Osteoblast (primary cell): ENCODE measurements at regions not wholly inside any gene's neighbourhood (a gene's known extent, or its start where the extent isn't known, plus 50 kb on each side); places are given as distances from the start of the nearest gene placed in this dataset.

Experiments used
- DNase-seq: peaks from one replicate; pipeline ENCODE4 v3.0.0; 2011; ENCODE audit warnings: low spot score, mixed read lengths; ENCODE audit not compliant: insufficient read length; ENCODE audit errors: missing footprints
- H2AFZ ChIP-seq: 2 replicates; pipeline ENCODE4 v1.6.0; 2011; ENCODE audit warnings: mild to moderate bottlenecking, low read length
- H3K27ac ChIP-seq: 2 replicates; pipeline ENCODE4 v1.5.1; 2011; ENCODE audit warnings: mild to moderate bottlenecking, low read depth, low read length, moderate library complexity
- H3K27me3 ChIP-seq: 2 replicates; pipeline ENCODE4 v1.6.0; 2012; ENCODE audit warnings: mild to moderate bottlenecking, control low read depth, inconsistent platforms, low read length, moderate library complexity; ENCODE audit not compliant: insufficient read depth
- H3K36me3 ChIP-seq: 2 replicates; pipeline ENCODE4 v1.5.1; 2011; ENCODE audit warnings: mild to moderate bottlenecking, low read length, control low read depth, moderate library complexity; ENCODE audit not compliant: insufficient read depth
- H3K4me1 ChIP-seq: 2 replicates; pipeline ENCODE4 v1.5.1; 2011; ENCODE audit warnings: mild to moderate bottlenecking, low read length, control low read depth, moderate library complexity; ENCODE audit not compliant: insufficient read depth
- H3K4me2 ChIP-seq: 2 replicates; pipeline ENCODE4 v1.6.0; 2011; ENCODE audit warnings: mild to moderate bottlenecking, low read length; ENCODE audit not compliant: insufficient read depth
- H3K4me3 ChIP-seq: fragments of 200-600 bp; sonication (generic); 3 replicates; pipeline ENCODE4 v1.5.1; 2012; ENCODE audit warnings: mild to moderate bottlenecking, low read length, inconsistent platforms; ENCODE audit not compliant: insufficient read depth
- H3K79me2 ChIP-seq: 2 replicates; pipeline ENCODE4 v1.6.0; 2012; ENCODE audit warnings: mild to moderate bottlenecking, low read length, control low read depth, inconsistent platforms; ENCODE audit not compliant: insufficient read depth
- H3K9me3 ChIP-seq: 2 replicates; pipeline ENCODE4 v1.5.1; 2011; ENCODE audit warnings: low read depth, low read length, control low read depth
- H4K20me1 ChIP-seq: 2 replicates; pipeline ENCODE4 v1.6.0; 2012; ENCODE audit warnings: mild to moderate bottlenecking, low read length, control low read depth; ENCODE audit not compliant: insufficient read depth
- TF ChIP-seq, protein P1 (sequence below): IDR thresholded peaks from 2 replicates; pipeline ENCODE4 v1.5.1; 2011; ENCODE audit warnings: mild to moderate bottlenecking, low read depth, low read length, moderate library complexity; ENCODE audit errors: extremely low read depth

DNA sequence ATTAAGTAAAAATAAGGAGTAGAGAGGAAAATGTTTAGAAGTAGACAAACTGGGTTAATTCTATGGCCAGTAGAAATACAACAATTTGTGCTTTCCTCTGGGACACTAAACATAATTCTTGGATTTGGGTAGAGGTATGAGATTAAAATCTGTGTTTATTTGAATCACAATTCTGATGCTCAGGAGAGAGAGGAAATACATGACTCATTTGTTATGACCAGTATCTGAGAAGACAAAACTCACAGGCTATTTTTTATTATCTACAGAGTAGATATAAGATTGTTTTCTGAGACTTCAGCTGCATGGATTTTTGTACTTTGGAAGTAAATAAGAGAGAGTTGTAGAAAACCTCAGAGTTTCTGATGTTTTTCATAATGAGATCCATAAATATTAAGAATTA lies 315.7 kb upstream of the CWC22 start:
- no peak overlapping the region for H3K4me2 ChIP-seq
- H3K36me3 ChIP-seq, result no peaks in the 10 kb centered on the region
- TF ChIP-seq, protein P1, sequence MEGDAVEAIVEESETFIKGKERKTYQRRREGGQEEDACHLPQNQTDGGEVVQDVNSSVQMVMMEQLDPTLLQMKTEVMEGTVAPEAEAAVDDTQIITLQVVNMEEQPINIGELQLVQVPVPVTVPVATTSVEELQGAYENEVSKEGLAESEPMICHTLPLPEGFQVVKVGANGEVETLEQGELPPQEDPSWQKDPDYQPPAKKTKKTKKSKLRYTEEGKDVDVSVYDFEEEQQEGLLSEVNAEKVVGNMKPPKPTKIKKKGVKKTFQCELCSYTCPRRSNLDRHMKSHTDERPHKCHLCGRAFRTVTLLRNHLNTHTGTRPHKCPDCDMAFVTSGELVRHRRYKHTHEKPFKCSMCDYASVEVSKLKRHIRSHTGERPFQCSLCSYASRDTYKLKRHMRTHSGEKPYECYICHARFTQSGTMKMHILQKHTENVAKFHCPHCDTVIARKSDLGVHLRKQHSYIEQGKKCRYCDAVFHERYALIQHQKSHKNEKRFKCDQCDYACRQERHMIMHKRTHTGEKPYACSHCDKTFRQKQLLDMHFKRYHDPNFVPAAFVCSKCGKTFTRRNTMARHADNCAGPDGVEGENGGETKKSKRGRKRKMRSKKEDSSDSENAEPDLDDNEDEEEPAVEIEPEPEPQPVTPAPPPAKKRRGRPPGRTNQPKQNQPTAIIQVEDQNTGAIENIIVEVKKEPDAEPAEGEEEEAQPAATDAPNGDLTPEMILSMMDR, result no peak
- H3K27ac ChIP-seq, result no peak overlapping the region
- H3K27me3 ChIP-seq, result no peaks in the 10 kb centered on the region
- H4K20me1 ChIP-seq, result no peaks in the 10 kb centered on the region
- H3K4me3 ChIP-seq, result no peak overlapping the region
- DNase-seq, result no peak
- H3K4me1 ChIP-seq, result no peaks in the 10 kb centered on the region
- H2AFZ ChIP-seq, result no peak overlapping the region
- no peaks in the 10 kb centered on the region for H3K79me2 ChIP-seq
- no peaks in the 10 kb centered on the region for H3K9me3 ChIP-seq

DNA sequence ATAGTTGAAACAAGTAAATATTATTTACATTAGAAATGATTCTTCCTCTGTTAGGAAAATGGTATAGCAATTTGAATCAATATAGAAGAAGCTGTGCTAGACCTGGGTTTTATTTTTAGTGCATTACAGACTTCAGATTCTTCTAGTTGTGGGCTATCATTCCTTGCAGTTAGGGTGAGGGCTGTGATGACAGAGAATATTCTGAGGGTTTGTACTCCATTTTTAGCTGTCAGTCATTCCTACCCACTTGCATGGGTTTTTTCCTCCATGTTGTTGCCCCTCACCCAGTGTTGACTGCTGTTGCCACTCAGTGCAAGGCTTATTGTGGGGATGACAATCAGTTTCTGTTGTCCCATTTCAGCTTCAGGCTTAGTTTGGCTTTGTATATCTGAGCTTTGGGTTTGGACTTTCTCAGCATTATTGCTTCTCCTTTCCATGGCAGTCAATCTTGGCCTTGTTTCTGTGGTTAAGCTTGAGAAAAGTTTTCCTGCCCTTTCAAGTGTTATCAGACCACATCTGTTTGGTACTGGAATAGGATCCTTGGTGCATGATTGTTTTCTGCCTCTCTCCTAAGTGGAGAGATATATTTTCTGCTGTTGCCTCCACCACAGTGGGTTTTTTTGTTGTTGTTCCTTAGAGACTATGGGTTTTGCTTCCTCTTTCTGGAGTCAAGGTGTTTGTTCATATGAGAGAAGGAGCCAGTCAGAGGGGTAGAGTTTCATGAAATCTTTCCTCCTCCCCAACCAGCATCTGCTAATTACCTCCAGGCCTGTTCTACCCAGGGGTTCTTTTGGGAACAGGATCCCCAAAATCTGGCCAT lies 312.7 kb upstream of the CWC22 start:
- Histone ChIP-seq H3K27me3 (no peaks in the 10 kb centered on the region), H3K4me2 (no peak overlapping the region), H3K27ac (no peak overlapping the region), H3K36me3 (no peaks in the 10 kb centered on the region), H2AFZ (no peak overlapping the region), H4K20me1 (no peaks in the 10 kb centered on the region), H3K79me2 (no peaks in the 10 kb centered on the region), H3K4me3 (no peak overlapping the region), H3K9me3 (no peaks in the 10 kb centered on the region), H3K4me1 (no peaks in the 10 kb centered on the region)
- TF ChIP-seq, protein P1, result no peak
- DNase-seq, result no peak

DNA sequence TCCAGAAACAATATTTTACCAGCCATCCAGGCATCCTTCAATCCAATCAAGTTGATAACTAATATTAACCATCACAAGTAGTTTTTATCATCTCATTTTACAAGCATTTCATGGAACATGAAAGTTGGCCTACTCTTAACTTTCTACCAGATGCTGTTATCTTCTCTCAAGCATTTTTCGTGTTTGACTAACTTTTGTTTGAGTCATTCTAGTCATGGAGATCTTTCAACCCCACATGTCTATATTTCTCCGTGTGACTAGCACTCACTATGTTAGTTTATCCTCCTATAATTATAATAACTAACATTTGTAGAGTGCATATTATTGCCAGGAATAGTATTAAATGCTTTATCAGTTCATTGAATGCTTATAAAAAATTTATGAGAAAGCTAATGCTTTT lies 307.0 kb upstream of the CWC22 start:
- Histone ChIP-seq H3K27ac (no peak overlapping the region), H3K79me2 (no peaks in the 10 kb centered on the region), H3K4me2 (no peak overlapping the region), H3K4me3 (no peak overlapping the region), H3K27me3 (no peaks in the 10 kb centered on the region), H3K9me3 (no peaks in the 10 kb centered on the region), H4K20me1 (no peaks in the 10 kb centered on the region), H2AFZ (no peak overlapping the region), H3K36me3 (no peaks in the 10 kb centered on the region), H3K4me1 (peaks cover 3% of the 10 kb centered on the region)
- TF ChIP-seq, protein P1, result no peak
- DNase-seq, result no peak

DNA sequence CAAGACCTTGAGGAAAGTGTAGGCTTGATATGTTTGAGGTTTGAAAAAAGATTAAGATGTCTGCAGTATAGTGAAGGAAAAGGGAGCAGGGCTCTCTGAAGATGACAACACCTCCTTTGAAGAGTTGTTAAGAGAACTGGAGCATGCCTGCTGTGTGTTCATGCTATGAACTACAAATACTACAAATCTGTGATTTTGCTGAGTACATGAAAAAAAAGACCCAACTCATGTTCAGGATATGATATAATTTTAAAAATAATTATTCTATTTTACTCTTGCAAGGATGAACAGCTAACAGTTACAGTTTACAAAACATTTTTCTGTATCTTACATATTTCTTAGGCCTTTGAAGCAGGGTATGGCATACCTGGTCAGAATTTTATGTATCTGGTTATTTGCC lies 305.4 kb upstream of the CWC22 start:
- no peak overlapping the region for H3K4me2 ChIP-seq
- TF ChIP-seq, protein P1, result no peak
- no peaks in the 10 kb centered on the region for H4K20me1 ChIP-seq
- no peaks in the 10 kb centered on the region for H3K27me3 ChIP-seq
- no peak overlapping the region for H2AFZ ChIP-seq
- H3K4me1 ChIP-seq, result peaks cover 3% of the 10 kb centered on the region
- H3K4me3 ChIP-seq, result no peak overlapping the region
- no peaks in the 10 kb centered on the region for H3K36me3 ChIP-seq
- no peak for DNase-seq
- no peak overlapping the region for H3K27ac ChIP-seq
- no peaks in the 10 kb centered on the region for H3K9me3 ChIP-seq
- H3K79me2 ChIP-seq, result no peaks in the 10 kb centered on the region
